ENCODE measurements at regions not wholly inside any gene's neighbourhood (a gene's known extent, or its start where the extent isn't known, plus 50 kb on each side); places are given as distances from the start of the nearest gene placed in this dataset.

GRCh38 chr16:62831235-62831850 lies 795.1 kb upstream of the CDH8 start:
- no peaks in the 10 kb centered on the region for H3K4me1 ChIP-seq (ENCODE audit: insufficient read depth)
- H2AFZ ChIP-seq: no peak overlapping the region
- H3K79me2 ChIP-seq: no peaks in the 10 kb centered on the region
- H3K9me3 ChIP-seq (ENCODE audit: low read depth): no peaks in the 10 kb centered on the region
- H3K27me3 ChIP-seq: no peaks in the 10 kb centered on the region
- no peak for DNase-seq (ENCODE audit: low spot score)
- WGBS (ENCODE audit: low lambda C conversion rate, missing lambda C conversion rate): 94% methylated on average over 2 of the region's 2 CpGs
- TF ChIP-seq EZH2phosphoT487 (IDR thresholded peaks at IDR 0.05; ENCODE audit: low read depth, severe bottlenecking, unreplicated experiment): no peak
- TF ChIP-seq EZH2 (IDR thresholded peaks at IDR 0.05; ENCODE audit: borderline replicate concordance): no peak
- H3K9me2 ChIP-seq (replicated peaks; ENCODE audit: insufficient read depth): no peaks in the 10 kb centered on the region
- H4K20me1 ChIP-seq (ENCODE audit: insufficient read depth, poor library complexity, severe bottlenecking): no peaks in the 10 kb centered on the region
- H3K4me3 ChIP-seq: no peak overlapping the region
- H3K27ac ChIP-seq: no peak overlapping the region
- H3K36me3 ChIP-seq (replicated peaks; ENCODE audit: insufficient read depth, low read depth): no peaks in the 10 kb centered on the region
- H3K4me2 ChIP-seq: no peak overlapping the region

- Histone ChIP-seq H3K79me2 (no peaks in the 10 kb centered on the region), H3K36me3 (replicated peaks; ENCODE audit: insufficient read depth, low read depth) (no peaks in the 10 kb centered on the region), H3K27me3 (no peaks in the 10 kb centered on the region), H2AFZ (no peak overlapping the region), H3K4me1 (ENCODE audit: insufficient read depth) (no peaks in the 10 kb centered on the region), H3K9me2 (replicated peaks; ENCODE audit: insufficient read depth) (no peaks in the 10 kb centered on the region), H3K4me3 (no peak overlapping the region), H3K27ac (no peak overlapping the region), H3K4me2 (no peak overlapping the region), H4K20me1 (ENCODE audit: insufficient read depth, poor library complexity, severe bottlenecking) (no peaks in the 10 kb centered on the region), H3K9me3 (ENCODE audit: low read depth) (no peaks in the 10 kb centered on the region)
- 56% methylated on average over 3 of the region's 3 CpGs for WGBS (ENCODE audit: low lambda C conversion rate, missing lambda C conversion rate)
- DNase-seq (ENCODE audit: low spot score): no peak
- TF ChIP-seq EZH2 (IDR thresholded peaks at IDR 0.05; ENCODE audit: borderline replicate concordance) (no peak), EZH2phosphoT487 (IDR thresholded peaks at IDR 0.05; ENCODE audit: low read depth, severe bottlenecking, unreplicated experiment) (no peak), CTCF (IDR thresholded peaks at IDR 0.05; ENCODE audit: poor library complexity) (no peak)
Observed at GRCh38 chr16:62829607-62830006, 793.4 kb upstream of the CDH8 start.

GRCh38 chr16:62829084-62829483 lies 792.8 kb upstream of the CDH8 start:
- Histone ChIP-seq H3K27ac (no peak overlapping the region), H3K4me2 (no peak overlapping the region), H3K4me3 (no peak overlapping the region), H4K20me1 (ENCODE audit: insufficient read depth, poor library complexity, severe bottlenecking) (no peaks in the 10 kb centered on the region), H3K36me3 (replicated peaks; ENCODE audit: insufficient read depth, low read depth) (no peaks in the 10 kb centered on the region), H3K9me2 (replicated peaks; ENCODE audit: insufficient read depth) (no peaks in the 10 kb centered on the region), H3K9me3 (ENCODE audit: low read depth) (no peaks in the 10 kb centered on the region), H2AFZ (no peak overlapping the region), H3K79me2 (no peaks in the 10 kb centered on the region), H3K4me1 (ENCODE audit: insufficient read depth) (no peaks in the 10 kb centered on the region), H3K27me3 (no peaks in the 10 kb centered on the region)
- no peak for TF ChIP-seq CTCF (IDR thresholded peaks at IDR 0.05; ENCODE audit: poor library complexity)
- no peak for TF ChIP-seq EZH2phosphoT487 (IDR thresholded peaks at IDR 0.05; ENCODE audit: low read depth, severe bottlenecking, unreplicated experiment)
- TF ChIP-seq EZH2 (IDR thresholded peaks at IDR 0.05; ENCODE audit: borderline replicate concordance): no peak
- WGBS (ENCODE audit: low lambda C conversion rate, missing lambda C conversion rate): 76% methylated on average over 1 of the region's 1 CpG
- DNase-seq (ENCODE audit: low spot score): no peak

GRCh38 chr16:62821824-62822223 lies 785.6 kb upstream of the CDH8 start:
- no peaks in the 10 kb centered on the region for H3K4me1 ChIP-seq (ENCODE audit: insufficient read depth)
- TF ChIP-seq EZH2 (IDR thresholded peaks at IDR 0.05; ENCODE audit: borderline replicate concordance) (no peak), CTCF (IDR thresholded peaks at IDR 0.05; ENCODE audit: poor library complexity) (no peak), EZH2phosphoT487 (IDR thresholded peaks at IDR 0.05; ENCODE audit: low read depth, severe bottlenecking, unreplicated experiment) (no peak)
- WGBS (ENCODE audit: low lambda C conversion rate, missing lambda C conversion rate): 97% methylated on average over 2 of the region's 2 CpGs

More at GRCh38 chr16:62821824-62822223, 785.6 kb upstream of the CDH8 start:
- Histone ChIP-seq H3K36me3 (replicated peaks; ENCODE audit: insufficient read depth, low read depth) (no peaks in the 10 kb centered on the region), H3K27ac (no peak overlapping the region), H3K27me3 (no peaks in the 10 kb centered on the region), H3K79me2 (no peaks in the 10 kb centered on the region), H2AFZ (no peak overlapping the region), H3K9me3 (ENCODE audit: low read depth) (no peaks in the 10 kb centered on the region), H3K4me2 (no peak overlapping the region), H3K9me2 (replicated peaks; ENCODE audit: insufficient read depth) (no peaks in the 10 kb centered on the region), H4K20me1 (ENCODE audit: insufficient read depth, poor library complexity, severe bottlenecking) (no peaks in the 10 kb centered on the region), H3K4me3 (no peak overlapping the region)
- DNase-seq (ENCODE audit: low spot score): no peak
